ENCODE measurements at regions not wholly inside any gene's neighbourhood (a gene's known extent, or its start where the extent isn't known, plus 50 kb on each side); places are given as distances from the start of the nearest gene placed in this dataset.

- Histone ChIP-seq H3K79me2 (no peaks in the 10 kb centered on the region), H2AFZ (no peak overlapping the region), H3K4me1 (no peaks in the 10 kb centered on the region), H3K9me3 (ENCODE audit: control insufficient read depth, low read length) (no peaks in the 10 kb centered on the region), H3K9ac (no peak overlapping the region), H3K4me2 (ENCODE audit: low read length) (no peak overlapping the region), H3K27ac (no peak overlapping the region), H3K36me3 (ENCODE audit: control insufficient read depth, insufficient read depth, low read length) (no peaks in the 10 kb centered on the region), H3K27me3 (ENCODE audit: control insufficient read depth, insufficient read depth, low read length) (no peaks in the 10 kb centered on the region), H3K4me3 (ENCODE audit: low read depth, low read length) (no peak overlapping the region)
- no peak for TF ChIP-seq CTCF (IDR thresholded peaks at IDR 0.05)
Observed at GRCh38 chr12:61514016-61514415, 746.2 kb upstream of the USP15 start.

- Histone ChIP-seq H3K4me1 (no peaks in the 10 kb centered on the region), H3K27me3 (ENCODE audit: control insufficient read depth, insufficient read depth, low read length) (no peaks in the 10 kb centered on the region), H3K4me3 (ENCODE audit: low read depth, low read length) (no peak overlapping the region), H3K9ac (no peak overlapping the region), H3K9me3 (ENCODE audit: control insufficient read depth, low read length) (no peaks in the 10 kb centered on the region), H2AFZ (no peak overlapping the region), H3K27ac (no peak overlapping the region), H3K36me3 (ENCODE audit: control insufficient read depth, insufficient read depth, low read length) (no peaks in the 10 kb centered on the region), H3K4me2 (ENCODE audit: low read length) (no peak overlapping the region), H3K79me2 (no peaks in the 10 kb centered on the region)
- no peak for TF ChIP-seq CTCF (IDR thresholded peaks at IDR 0.05)
Observed at GRCh38 chr12:61521258-61521657, 738.9 kb upstream of the USP15 start.

- Histone ChIP-seq H3K4me1 (no peaks in the 10 kb centered on the region), H3K79me2 (no peaks in the 10 kb centered on the region), H2AFZ (no peak overlapping the region), H3K4me3 (ENCODE audit: low read depth, low read length) (no peak overlapping the region), H3K36me3 (ENCODE audit: control insufficient read depth, insufficient read depth, low read length) (no peaks in the 10 kb centered on the region), H3K27me3 (ENCODE audit: control insufficient read depth, insufficient read depth, low read length) (no peaks in the 10 kb centered on the region), H3K4me2 (ENCODE audit: low read length) (no peak overlapping the region), H3K9me3 (ENCODE audit: control insufficient read depth, low read length) (no peaks in the 10 kb centered on the region), H3K27ac (no peak overlapping the region), H3K9ac (no peak overlapping the region)
- TF ChIP-seq CTCF (IDR thresholded peaks at IDR 0.05): no peak
Observed at GRCh38 chr12:61523276-61523992, 736.8 kb upstream of the USP15 start.

- no peaks in the 10 kb centered on the region for H3K79me2 ChIP-seq
- H3K27ac ChIP-seq: no peak overlapping the region
- H3K4me1 ChIP-seq: no peaks in the 10 kb centered on the region
- TF ChIP-seq CTCF (IDR thresholded peaks at IDR 0.05): no peak
- H3K4me2 ChIP-seq (ENCODE audit: low read length): no peak overlapping the region
- H2AFZ ChIP-seq: no peak overlapping the region
- H3K4me3 ChIP-seq (ENCODE audit: low read depth, low read length): no peak overlapping the region
- H3K27me3 ChIP-seq (ENCODE audit: control insufficient read depth, insufficient read depth, low read length): no peaks in the 10 kb centered on the region
- H3K9ac ChIP-seq: no peak overlapping the region
- no peaks in the 10 kb centered on the region for H3K36me3 ChIP-seq (ENCODE audit: control insufficient read depth, insufficient read depth, low read length)
- H3K9me3 ChIP-seq (ENCODE audit: control insufficient read depth, low read length): no peaks in the 10 kb centered on the region
Observed at GRCh38 chr12:61524851-61525250, 735.4 kb upstream of the USP15 start.

GRCh38 chr12:61525331-61525730 lies 734.9 kb upstream of the USP15 start:
- H3K79me2 ChIP-seq: no peaks in the 10 kb centered on the region
- no peak overlapping the region for H3K4me3 ChIP-seq (ENCODE audit: low read depth, low read length)
- H3K9me3 ChIP-seq (ENCODE audit: control insufficient read depth, low read length): no peaks in the 10 kb centered on the region
- H3K27me3 ChIP-seq (ENCODE audit: control insufficient read depth, insufficient read depth, low read length): no peaks in the 10 kb centered on the region
- H3K27ac ChIP-seq: no peak overlapping the region
- H2AFZ ChIP-seq: no peak overlapping the region
- H3K4me2 ChIP-seq (ENCODE audit: low read length): no peak overlapping the region
- TF ChIP-seq CTCF (IDR thresholded peaks at IDR 0.05): no peak
- no peak overlapping the region for H3K9ac ChIP-seq
- H3K36me3 ChIP-seq (ENCODE audit: control insufficient read depth, insufficient read depth, low read length): no peaks in the 10 kb centered on the region
- no peaks in the 10 kb centered on the region for H3K4me1 ChIP-seq
